ENCODE measurements at regions not wholly inside any gene's neighbourhood (a gene's known extent, or its start where the extent isn't known, plus 50 kb on each side); places are given as distances from the start of the nearest gene placed in this dataset.
"Not testable (repeated sequence)": the region's sequence is repeated elsewhere in the genome, so short reads cannot be mapped to it uniquely, and the experiment has no call there.

DNA sequence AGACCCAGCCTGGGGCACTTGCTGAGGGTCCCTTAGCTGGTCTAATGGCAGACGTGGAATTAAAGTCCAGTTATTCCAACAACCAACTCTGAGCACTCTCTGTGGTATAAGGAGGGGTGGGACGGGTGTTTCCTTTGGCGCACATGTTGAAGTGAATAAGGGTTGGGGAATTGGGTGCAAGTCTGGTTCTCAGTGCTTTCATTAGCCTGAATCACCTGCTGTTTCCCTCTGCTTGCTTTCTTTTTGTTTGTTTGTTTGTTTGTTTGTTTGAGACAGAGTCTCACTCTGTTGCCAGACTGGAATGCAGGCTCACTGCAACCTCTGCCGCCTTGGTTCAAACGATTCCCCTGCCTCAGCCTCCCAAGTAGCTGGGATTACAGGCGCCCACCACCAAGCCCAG is 110.1 kb downstream of the TNFAIP3 start:
- Histone ChIP-seq H3K27me3 (ENCODE audit: low read depth) (peaks cover 32% of the 10 kb centered on the region), H3K36me3 (replicated peaks) (no peaks in the 10 kb centered on the region), H3K4me1 (peaks cover 12% of the 10 kb centered on the region), H3K4me3 (no peak overlapping the region), H3K9me3 (no peaks in the 10 kb centered on the region)
- no peak for DNase-seq (ENCODE audit: low spot score in 2 of 2)
- in situ Hi-C loops (cut with MboI; ENCODE audit: low sequenced_read_pairs) = no loop called here

DNA sequence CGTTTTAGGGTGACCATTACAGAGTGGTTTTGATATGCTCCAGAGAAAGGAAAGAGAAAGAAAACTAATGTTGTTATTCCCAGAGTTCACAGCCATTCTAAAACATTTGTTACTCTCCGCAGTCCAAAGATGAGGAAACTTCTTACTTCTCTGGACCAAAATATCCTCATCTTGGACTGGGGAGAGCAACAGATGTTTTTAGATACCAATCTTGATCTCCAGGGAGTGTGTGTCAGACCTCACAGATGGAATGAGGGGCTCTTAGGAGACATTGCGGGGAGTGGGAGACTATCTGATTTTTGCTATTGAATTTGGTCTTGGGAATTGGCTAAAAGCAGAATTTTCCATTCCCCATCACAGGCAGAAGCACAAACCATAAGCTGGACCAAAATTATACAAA is 110.8 kb downstream of the TNFAIP3 start:
- Histone ChIP-seq H3K36me3 (replicated peaks) (no peaks in the 10 kb centered on the region), H3K4me1 (peaks cover 12% of the 10 kb centered on the region), H3K27me3 (ENCODE audit: low read depth) (peaks cover 34% of the 10 kb centered on the region), H3K4me3 (no peak overlapping the region), H3K9me3 (no peaks in the 10 kb centered on the region)
- DNase-seq (ENCODE audit: low spot score in 2 of 2) = no peak
- in situ Hi-C loops (cut with MboI; ENCODE audit: low sequenced_read_pairs) = no loop called here

- in situ Hi-C loops (cut with MboI; ENCODE audit: low sequenced_read_pairs) = no loop called here
- Histone ChIP-seq H3K4me3 (no peak overlapping the region), H3K36me3 (replicated peaks) (no peaks in the 10 kb centered on the region), H3K4me1 (peaks cover 12% of the 10 kb centered on the region), H3K27me3 (ENCODE audit: low read depth) (peaks cover 38% of the 10 kb centered on the region), H3K9me3 (no peaks in the 10 kb centered on the region)
- no peak for DNase-seq (ENCODE audit: low spot score in 2 of 2)
These were observed 111.3 kb downstream of the TNFAIP3 start for GRCh38 chr6:137978252-137978896.

DNA sequence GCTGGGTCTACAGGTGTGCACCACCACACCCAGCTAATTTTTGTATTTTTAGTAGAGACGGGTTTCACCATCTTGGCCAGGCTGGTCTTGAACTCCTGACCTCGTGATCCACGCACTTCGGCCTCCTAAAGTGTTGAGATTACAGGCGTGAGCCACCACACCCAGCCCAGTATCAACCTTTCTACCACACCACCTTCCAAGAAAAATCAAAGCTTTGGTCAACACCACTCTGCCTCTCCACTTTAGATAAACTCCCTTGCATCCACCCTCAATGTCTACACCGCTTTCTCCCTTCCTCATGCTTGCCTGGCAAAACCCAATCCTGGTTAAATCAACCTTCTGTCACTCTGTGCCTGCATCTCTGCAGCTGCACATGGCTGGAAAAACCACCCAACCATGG is 112.2 kb downstream of the TNFAIP3 start:
- Histone ChIP-seq H3K4me1 (peaks cover 12% of the 10 kb centered on the region), H3K27me3 (ENCODE audit: low read depth) (peaks cover 34% of the 10 kb centered on the region)
- H3K9me3 ChIP-seq; DNase-seq (ENCODE audit: low spot score in 2 of 2); H3K4me3 ChIP-seq; H3K36me3 ChIP-seq (replicated peaks); in situ Hi-C loops (cut with MboI; ENCODE audit: low sequenced_read_pairs): not testable (repeated sequence)

DNA sequence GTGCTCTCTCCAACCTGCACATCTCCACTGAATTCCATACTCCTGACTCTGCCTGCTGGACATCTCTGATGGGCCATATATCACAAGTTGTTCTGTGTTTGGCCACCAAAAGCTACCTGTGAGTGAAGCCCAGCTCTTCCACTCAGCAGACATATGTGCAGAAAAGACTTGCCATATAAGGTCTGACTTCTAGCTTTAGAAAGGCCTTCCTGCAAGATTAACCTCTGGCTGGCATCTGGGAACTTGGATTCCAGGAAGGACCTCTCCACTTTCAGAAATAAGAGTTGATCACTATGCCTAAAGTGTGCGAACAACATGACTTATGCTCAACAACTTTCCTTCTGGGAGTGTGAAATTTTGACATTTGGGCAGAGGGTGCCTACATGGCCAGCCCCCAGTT is 113.7 kb downstream of the TNFAIP3 start:
- no peaks in the 10 kb centered on the region for H3K36me3 ChIP-seq (replicated peaks)
- no peak overlapping the region for H3K4me3 ChIP-seq
- no peaks in the 10 kb centered on the region for H3K9me3 ChIP-seq
- DNase-seq (ENCODE audit: low spot score in 2 of 2) = no peak
- peaks cover 1% of the 10 kb centered on the region; the same call in 1 of the 2 replicates for H3K4me1 ChIP-seq
- in situ Hi-C loops (cut with MboI; ENCODE audit: low sequenced_read_pairs) = no loop called here
- peaks cover 32% of the 10 kb centered on the region for H3K27me3 ChIP-seq (ENCODE audit: low read depth)

DNA sequence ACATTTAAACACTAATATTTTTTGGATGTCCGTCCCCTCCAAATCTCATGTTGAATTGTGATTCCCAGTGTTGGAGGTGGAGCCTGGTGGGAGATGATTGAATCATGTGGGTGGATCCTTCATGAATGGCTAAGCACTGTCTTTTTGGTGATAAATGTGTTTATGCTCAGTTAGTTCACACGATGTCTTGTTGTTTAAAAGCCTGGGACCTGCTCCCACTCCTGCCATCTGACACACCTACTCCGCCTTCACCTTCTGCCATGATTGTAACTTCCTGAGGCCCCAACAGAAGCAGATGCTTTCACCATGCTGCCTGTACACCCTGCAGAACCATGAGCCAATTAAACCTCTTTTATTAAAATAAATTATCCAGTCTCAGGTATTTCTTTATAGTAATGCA is 114.7 kb downstream of the TNFAIP3 start:
- H3K27me3 ChIP-seq (ENCODE audit: low read depth) = peaks cover 28% of the 10 kb centered on the region
- DNase-seq (ENCODE audit: low spot score in 2 of 2) = no peak
- in situ Hi-C loops (cut with MboI; ENCODE audit: low sequenced_read_pairs) = no loop called here
- H3K4me3 ChIP-seq = no peak overlapping the region
- no peaks in the 10 kb centered on the region for H3K36me3 ChIP-seq (replicated peaks)
- H3K4me1 ChIP-seq = no peaks in the 10 kb centered on the region
- no peaks in the 10 kb centered on the region for H3K9me3 ChIP-seq

DNA sequence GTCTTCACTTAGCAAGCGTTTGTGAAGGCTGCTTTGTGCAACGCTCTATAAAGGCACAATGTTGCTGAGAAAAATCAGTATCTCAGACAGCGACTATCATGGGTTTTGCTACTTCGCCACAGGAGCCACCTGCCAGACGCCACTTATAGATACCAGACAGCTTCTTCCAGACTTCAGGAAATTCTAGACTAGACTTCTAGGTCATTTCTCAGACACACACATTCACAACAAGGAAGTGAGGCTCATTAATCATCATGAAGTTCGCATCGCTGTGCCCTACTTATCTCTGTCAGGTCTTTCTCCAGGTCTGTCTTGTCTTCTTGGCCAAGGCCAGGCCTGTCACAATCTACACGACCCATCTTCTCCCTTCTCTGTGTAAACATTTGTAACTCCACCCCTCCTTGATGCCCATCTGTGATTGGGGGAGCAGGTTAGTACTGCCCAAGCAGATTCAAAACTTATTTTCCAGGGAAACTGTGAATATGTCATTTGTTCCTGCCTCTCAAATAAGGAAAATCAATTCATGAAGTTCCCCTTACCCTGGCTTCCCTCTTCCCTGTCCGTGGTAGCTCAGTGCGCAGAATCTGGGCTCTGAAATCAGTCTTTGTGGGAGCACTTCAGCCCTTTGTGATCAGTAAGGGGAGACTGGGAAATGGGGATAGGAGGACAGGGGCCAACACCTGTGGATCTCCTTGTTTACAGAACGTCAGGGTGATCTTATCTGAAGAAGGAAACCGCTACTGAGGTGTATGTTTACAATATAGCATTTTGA is 115.5 kb downstream of the TNFAIP3 start:
- DNase-seq (ENCODE audit: low spot score in 2 of 2) = no peak

GRCh38 chr6:137983269-137983668 is 116.2 kb downstream of the TNFAIP3 start:
- Histone ChIP-seq H3K27me3 (ENCODE audit: low read depth) (peaks cover 20% of the 10 kb centered on the region), H3K36me3 (replicated peaks) (no peaks in the 10 kb centered on the region), H3K9me3 (no peaks in the 10 kb centered on the region), H3K4me3 (no peak overlapping the region), H3K4me1 (no peaks in the 10 kb centered on the region)
- in situ Hi-C loops (cut with MboI; ENCODE audit: low sequenced_read_pairs) = no loop called here
- no peak for DNase-seq (ENCODE audit: low spot score in 2 of 2)

More for the DNA sequence above, 115.5 kb downstream of the TNFAIP3 start:
- in situ Hi-C loops (cut with MboI; ENCODE audit: low sequenced_read_pairs) = no loop called here
- no peak overlapping the region for H3K4me3 ChIP-seq
- no peaks in the 10 kb centered on the region for H3K4me1 ChIP-seq
- peaks cover 27% of the 10 kb centered on the region for H3K27me3 ChIP-seq (ENCODE audit: low read depth)
- no peaks in the 10 kb centered on the region for H3K9me3 ChIP-seq
- H3K36me3 ChIP-seq (replicated peaks) = no peaks in the 10 kb centered on the region

GRCh38 chr6:137989664-137990063 is 117.6 kb downstream of the PERP start:
- Histone ChIP-seq H3K27me3 (ENCODE audit: low read depth) (peaks cover 14% of the 10 kb centered on the region), H3K36me3 (replicated peaks) (no peaks in the 10 kb centered on the region), H3K4me1 (no peaks in the 10 kb centered on the region), H3K4me3 (no peak overlapping the region), H3K9me3 (no peaks in the 10 kb centered on the region)
- no peak for DNase-seq (ENCODE audit: low spot score in 2 of 2)
- in situ Hi-C loops (cut with MboI; ENCODE audit: low sequenced_read_pairs) = no loop called here

DNA sequence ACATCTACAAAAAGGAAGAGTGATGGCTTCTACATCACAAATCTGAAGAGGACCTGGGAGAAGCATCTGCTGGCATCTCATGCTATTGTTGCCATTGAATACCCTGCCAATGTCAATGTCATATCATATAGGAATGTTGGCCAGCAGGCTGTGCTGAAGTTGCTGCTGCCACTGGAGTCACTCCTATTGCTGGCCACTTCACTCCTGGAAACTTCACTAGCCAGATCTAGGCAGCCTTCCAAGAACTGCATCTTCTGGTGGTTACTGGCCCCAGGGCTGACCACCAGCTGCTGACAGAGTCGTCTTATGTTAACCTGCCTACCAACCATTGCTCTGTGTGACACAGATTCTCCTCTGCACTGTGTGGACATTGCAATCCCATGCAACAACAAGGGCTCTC is 111.8 kb downstream of the PERP start:
- in situ Hi-C loops (cut with MboI; ENCODE audit: low sequenced_read_pairs) = no loop called here
- Histone ChIP-seq H3K9me3 (no peaks in the 10 kb centered on the region), H3K36me3 (replicated peaks) (no peaks in the 10 kb centered on the region), H3K27me3 (ENCODE audit: low read depth) (peaks cover 10% of the 10 kb centered on the region), H3K4me1 (no peaks in the 10 kb centered on the region), H3K4me3 (no peak overlapping the region)
- DNase-seq (ENCODE audit: low spot score in 2 of 2) = no peak

- Histone ChIP-seq H3K4me1 (no peaks in the 10 kb centered on the region), H3K36me3 (replicated peaks) (no peaks in the 10 kb centered on the region), H3K27me3 (ENCODE audit: low read depth) (no peaks in the 10 kb centered on the region), H3K4me3 (no peak overlapping the region), H3K9me3 (no peaks in the 10 kb centered on the region)
- in situ Hi-C loops (cut with MboI; ENCODE audit: low sequenced_read_pairs) = no loop called here
- DNase-seq (ENCODE audit: low spot score in 2 of 2) = no peak
These were observed 108.7 kb downstream of the PERP start for GRCh38 chr6:137998461-137999019.

DNA sequence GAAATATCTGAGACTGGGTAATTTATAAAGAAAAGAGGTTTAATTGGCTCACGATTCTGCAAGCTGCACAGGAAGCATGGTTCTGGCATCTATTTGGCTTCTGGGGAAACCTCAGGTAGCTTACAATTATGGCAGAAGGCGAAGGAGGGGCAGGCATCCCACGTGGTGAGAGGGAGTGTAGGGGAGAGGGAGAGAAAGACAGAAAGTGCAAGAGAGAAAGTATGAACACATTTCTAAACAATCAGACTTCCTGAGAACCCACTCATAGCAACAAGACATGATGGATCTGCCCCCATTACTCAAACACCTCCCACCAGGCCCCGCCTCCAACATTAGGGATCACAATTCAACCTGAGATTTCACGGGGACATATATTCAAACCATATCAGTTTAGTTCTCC is 107.4 kb downstream of the PERP start:
- in situ Hi-C loops (cut with MboI; ENCODE audit: low sequenced_read_pairs) = loop anchor here (5.0 to 10.0 kb wide), 2 partner anchors 107 to 295 kb away; partner anchors contain the start of gene PERP
- Histone ChIP-seq H3K9me3 (no peaks in the 10 kb centered on the region), H3K36me3 (replicated peaks) (no peaks in the 10 kb centered on the region), H3K4me3 (no peak overlapping the region), H3K4me1 (no peaks in the 10 kb centered on the region), H3K27me3 (ENCODE audit: low read depth) (no peaks in the 10 kb centered on the region)
- DNase-seq (ENCODE audit: low spot score in 2 of 2) = no peak

- Histone ChIP-seq H3K27me3 (ENCODE audit: low read depth) (no peaks in the 10 kb centered on the region), H3K36me3 (replicated peaks) (no peaks in the 10 kb centered on the region), H3K4me3 (no peak overlapping the region), H3K9me3 (no peaks in the 10 kb centered on the region), H3K4me1 (no peaks in the 10 kb centered on the region)
- in situ Hi-C loops (cut with MboI; ENCODE audit: low sequenced_read_pairs) = loop anchor here (5.0 to 10.0 kb wide), 2 partner anchors 106 to 296 kb away; partner anchors contain the start of gene PERP
- no peak for DNase-seq (ENCODE audit: low spot score in 2 of 2)
These were observed 106.3 kb downstream of the PERP start for GRCh38 chr6:138000941-138001340.

GRCh38 chr6:138001750-138002349 is 105.4 kb downstream of the PERP start:
- in situ Hi-C loops (cut with MboI; ENCODE audit: low sequenced_read_pairs) = loop anchor here (5.0 to 10.0 kb wide), 2 partner anchors 105 to 297 kb away; partner anchors contain the start of gene PERP
- Histone ChIP-seq H3K27me3 (ENCODE audit: low read depth) (no peaks in the 10 kb centered on the region), H3K4me3 (no peak overlapping the region), H3K36me3 (replicated peaks) (no peaks in the 10 kb centered on the region), H3K4me1 (no peaks in the 10 kb centered on the region), H3K9me3 (no peaks in the 10 kb centered on the region)
- DNase-seq (ENCODE audit: low spot score in 2 of 2) = peak; percentile 39 to 73

Measured in HAP-1 (cell line).